ENCODE measurements at regions not wholly inside any gene's neighbourhood (a gene's known extent, or its start where the extent isn't known, plus 50 kb on each side); places are given as distances from the start of the nearest gene placed in this dataset.

DNA sequence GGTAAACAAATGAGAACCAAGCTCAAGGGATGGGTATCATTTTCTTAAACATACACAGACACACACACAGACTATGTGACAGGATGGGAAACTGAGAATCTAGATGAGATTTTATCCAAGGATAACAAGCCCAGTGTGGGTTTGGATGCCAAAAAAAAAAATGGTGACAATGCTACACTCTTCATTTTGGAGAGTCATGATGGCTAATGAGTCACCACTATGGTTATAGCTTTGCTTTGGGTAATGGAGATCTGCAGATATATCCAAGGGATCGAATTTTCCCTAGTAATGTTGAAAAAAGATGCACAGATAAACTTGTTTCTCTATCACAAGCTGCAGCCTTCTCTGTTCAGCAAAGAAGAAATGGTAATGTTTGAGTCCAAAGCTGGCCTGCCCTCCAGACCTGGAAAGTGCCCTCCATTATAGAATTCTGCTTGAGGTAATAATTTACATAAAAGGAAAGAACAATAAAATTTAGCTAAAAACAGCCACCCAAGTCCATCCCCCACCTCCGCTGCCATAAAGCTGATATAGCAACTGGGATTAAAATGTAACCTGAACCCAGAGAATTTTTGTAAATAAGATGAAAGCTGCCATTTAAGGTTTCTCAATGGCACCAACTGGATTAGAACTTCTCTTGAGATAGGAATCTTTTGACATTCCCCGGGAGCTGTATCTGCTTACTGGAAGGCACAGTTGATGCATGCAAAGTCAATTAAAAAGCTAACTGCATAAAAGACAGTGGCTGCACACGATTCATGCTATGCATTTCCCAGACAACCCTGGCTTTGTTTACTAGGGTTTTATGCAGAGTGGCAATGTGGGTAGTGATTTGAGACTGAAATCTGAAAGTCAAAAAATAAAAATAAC lies 395.2 kb upstream of the LYPLAL1 start:
- WGBS (ENCODE audit: insufficient coverage, insufficient replicate concordance, low lambda C conversion rate, missing lambda C conversion rate) = 7% methylated on average over 4 of the region's 4 CpGs
- BruUV-seq (replicated peaks) = no TSS peak
- CTCF ChIA-PET = no interaction called here

More for the DNA sequence above, 395.2 kb upstream of the LYPLAL1 start:
- intact Hi-C loops (cut with micrococcal nuclease; ENCODE audit: unreplicated experiment) = no loop called here
- TF ChIP-seq MTA2 (IDR thresholded peaks at IDR 0.05; ENCODE audit: low read depth) (no peak), CBX5 (IDR thresholded peaks at IDR 0.05; ENCODE audit: low read depth) (no peak), TCF3 (IDR thresholded peaks at IDR 0.05; ENCODE audit: borderline replicate concordance, insufficient read depth, low read depth, low read length) (no peak), ATF7 (IDR thresholded peaks at IDR 0.05; ENCODE audit: low read depth) (no peak), POLR2A (IDR thresholded peaks at IDR 0.05; ENCODE audit: low read depth, low read length) (no peak), KAT2A (conservative IDR thresholded peaks at IDR 0.05; ENCODE audit: control insufficient read depth, low read depth, low read length) (no peak), IRF4 (IDR thresholded peaks at IDR 0.05; ENCODE audit: low read depth, low read length) (no peak), DPF2 (IDR thresholded peaks at IDR 0.05) (no peak), MXI1 (IDR thresholded peaks at IDR 0.05; ENCODE audit: low read depth, low read length) (no peak), YY1 (IDR thresholded peaks at IDR 0.05; ENCODE audit: low read depth, low read length) (no peak), ZZZ3 (IDR thresholded peaks at IDR 0.05; ENCODE audit: control insufficient read depth, insufficient read length, low read depth) (no peak)
- TF ChIP-seq, protein P1, sequence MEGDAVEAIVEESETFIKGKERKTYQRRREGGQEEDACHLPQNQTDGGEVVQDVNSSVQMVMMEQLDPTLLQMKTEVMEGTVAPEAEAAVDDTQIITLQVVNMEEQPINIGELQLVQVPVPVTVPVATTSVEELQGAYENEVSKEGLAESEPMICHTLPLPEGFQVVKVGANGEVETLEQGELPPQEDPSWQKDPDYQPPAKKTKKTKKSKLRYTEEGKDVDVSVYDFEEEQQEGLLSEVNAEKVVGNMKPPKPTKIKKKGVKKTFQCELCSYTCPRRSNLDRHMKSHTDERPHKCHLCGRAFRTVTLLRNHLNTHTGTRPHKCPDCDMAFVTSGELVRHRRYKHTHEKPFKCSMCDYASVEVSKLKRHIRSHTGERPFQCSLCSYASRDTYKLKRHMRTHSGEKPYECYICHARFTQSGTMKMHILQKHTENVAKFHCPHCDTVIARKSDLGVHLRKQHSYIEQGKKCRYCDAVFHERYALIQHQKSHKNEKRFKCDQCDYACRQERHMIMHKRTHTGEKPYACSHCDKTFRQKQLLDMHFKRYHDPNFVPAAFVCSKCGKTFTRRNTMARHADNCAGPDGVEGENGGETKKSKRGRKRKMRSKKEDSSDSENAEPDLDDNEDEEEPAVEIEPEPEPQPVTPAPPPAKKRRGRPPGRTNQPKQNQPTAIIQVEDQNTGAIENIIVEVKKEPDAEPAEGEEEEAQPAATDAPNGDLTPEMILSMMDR (IDR thresholded peaks at IDR 0.05 in 2 of 3, conservative IDR thresholded peaks at IDR 0.05 in 1 of 3; ENCODE audit: control insufficient read depth in 2 of 3, extremely low read depth in 1 of 3, insufficient read depth in 1 of 3, low read depth in 3 of 3, low read length in 3 of 3) = no peak
- TF ChIP-seq, protein P2, sequence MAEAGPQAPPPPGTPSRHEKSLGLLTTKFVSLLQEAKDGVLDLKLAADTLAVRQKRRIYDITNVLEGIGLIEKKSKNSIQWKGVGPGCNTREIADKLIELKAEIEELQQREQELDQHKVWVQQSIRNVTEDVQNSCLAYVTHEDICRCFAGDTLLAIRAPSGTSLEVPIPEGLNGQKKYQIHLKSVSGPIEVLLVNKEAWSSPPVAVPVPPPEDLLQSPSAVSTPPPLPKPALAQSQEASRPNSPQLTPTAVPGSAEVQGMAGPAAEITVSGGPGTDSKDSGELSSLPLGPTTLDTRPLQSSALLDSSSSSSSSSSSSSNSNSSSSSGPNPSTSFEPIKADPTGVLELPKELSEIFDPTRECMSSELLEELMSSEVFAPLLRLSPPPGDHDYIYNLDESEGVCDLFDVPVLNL (IDR thresholded peaks at IDR 0.05; ENCODE audit: low read depth, low read length) = no peak
- Histone ChIP-seq H3K36me3 (ENCODE audit: control insufficient read depth in 2 of 2, insufficient read depth in 2 of 2, low read length in 1 of 2) (no peaks in the 10 kb centered on the region), H3K9ac (ENCODE audit: control insufficient read depth, insufficient read depth, low read length) (no peak overlapping the region), H3K4me2 (ENCODE audit: control insufficient read depth, insufficient read depth) (no peak overlapping the region), H3K9me3 (replicated peaks; ENCODE audit: control insufficient read depth, insufficient read depth, low read length) (no peaks in the 10 kb centered on the region), H3K79me2 (ENCODE audit: control insufficient read depth, insufficient read depth, low read length) (no peaks in the 10 kb centered on the region), H3K27me3 (replicated peaks in 1 of 2; ENCODE audit: control insufficient read depth in 2 of 2, insufficient read depth in 2 of 2, low read length in 1 of 2) (no peaks in the 10 kb centered on the region), H3K27ac (ENCODE audit: control insufficient read depth, insufficient read depth) (no peak overlapping the region), H4K20me1 (ENCODE audit: control insufficient read depth, insufficient read depth) (no peaks in the 10 kb centered on the region), H3K4me3 (no peak overlapping the region), H3K4me1 (ENCODE audit: control insufficient read depth, insufficient read depth, low read length) (no peaks in the 10 kb centered on the region), H2AFZ (ENCODE audit: control insufficient read depth, low read depth, low read length) (no peak overlapping the region)
- ATAC-seq = no peak
- POLR2A ChIA-PET = no interaction called here
- in situ Hi-C loops (cut with MboI) = no loop called here
- RAD21 ChIA-PET (ENCODE audit: unreplicated experiment) = no interaction called here
- FAIRE-seq = no peak
- SMC1A ChIA-PET (ENCODE audit: uncharacterized antibody, unreplicated experiment) = no interaction called here
- no peak for DNase-seq (ENCODE audit: low read depth, low spot score)

All from GM12878 (cell line).